ENCODE measurements at regions not wholly inside any gene's neighbourhood (a gene's known extent, or its start where the extent isn't known, plus 50 kb on each side); places are given as distances from the start of the nearest gene placed in this dataset.

- Histone ChIP-seq H3K4me3 (replicated peaks in 1 of 2; ENCODE audit: low read depth in 1 of 2, low read length in 2 of 2) (no peak overlapping the region), H2AFZ (ENCODE audit: low read depth, low read length, poor library complexity, severe bottlenecking) (peak overlapping the region; percentile 39), H3K9ac (ENCODE audit: low read length) (no peak overlapping the region), H3K79me2 (ENCODE audit: insufficient read depth, low read length) (no peaks in the 10 kb centered on the region), H3K4me1 (ENCODE audit: control insufficient read depth in 1 of 2, insufficient read depth in 2 of 2, low read length in 2 of 2) (peaks cover 3 to 10% of the 10 kb centered on the region in 2 experiments; a peak in 2 of 4 replicates), H3K4me2 (ENCODE audit: low read length) (peak overlapping the region; percentile 50), H3K9me2 (ENCODE audit: insufficient read depth) (no peaks in the 10 kb centered on the region), H3K9me3 (ENCODE audit: control insufficient read depth in 1 of 2, insufficient read depth in 1 of 2, low read depth in 1 of 2, low read length in 2 of 2) (no peaks in the 10 kb centered on the region), H4K20me1 (ENCODE audit: insufficient read depth) (no peaks in the 10 kb centered on the region), H3K36me3 (ENCODE audit: control insufficient read depth in 1 of 2, insufficient read depth in 2 of 2, low read length in 2 of 2) (no peaks in the 10 kb centered on the region), H3K27me3 (ENCODE audit: insufficient read depth, low read length) (no peaks in the 10 kb centered on the region), H3K27ac (ENCODE audit: low read depth, low read length) (no peak overlapping the region)
- ChIA-PET RAD21 (ENCODE audit: low non-redundant PET in 1 of 2, low total read pairs in 2 of 2, uncharacterized antibody in 2 of 2, unreplicated experiment in 2 of 2) (no interaction called here), CTCF (no interaction called here), POLR2A (no interaction called here)
- TF ChIP-seq ZFX (IDR thresholded peaks at IDR 0.05) (no peak), POLR2A (IDR thresholded peaks at IDR 0.05; ENCODE audit: borderline replicate concordance, extremely low read depth, insufficient read depth, insufficient read length) (no peak), POLR2AphosphoS5 (IDR thresholded peaks at IDR 0.05; ENCODE audit: low read depth, low read length) (no peak), MAX (IDR thresholded peaks at IDR 0.05) (no peak), FOSL1 (IDR thresholded peaks at IDR 0.05; ENCODE audit: low read depth) (peak; percentile 21; the same call in 1 of the 2 replicates), CEBPB (IDR thresholded peaks at IDR 0.05; ENCODE audit: low read depth) (no peak), JUND (IDR thresholded peaks at IDR 0.05) (0 out of 2 replicates have a peak, but pooled peaks have one; percentile 13), CBX3 (IDR thresholded peaks at IDR 0.05; ENCODE audit: low read depth) (no peak), ZBTB33 (IDR thresholded peaks at IDR 0.05; ENCODE audit: extremely low read depth, insufficient replicate concordance, low read length) (no peak), CTCF (IDR thresholded peaks at IDR 0.05 in 2 of 3, conservative IDR thresholded peaks at IDR 0.05 in 1 of 3; ENCODE audit: borderline replicate concordance in 1 of 3, insufficient read depth in 1 of 3, low read depth in 2 of 3, low read length in 2 of 3) (no peak), RAD21 (IDR thresholded peaks at IDR 0.05; ENCODE audit: low read depth) (no peak), ZNF274 (IDR thresholded peaks at IDR 0.05; ENCODE audit: low read depth, low read length) (no peak)
- peak; percentile 76 for ATAC-seq
- BruUV-seq (replicated peaks) = no TSS peak
- peak; percentile 18 for DNase-seq (ENCODE audit: low read depth, low spot score)
- intact Hi-C loops (cut with micrococcal nuclease) = no loop called here
Observed at GRCh38 chr2:194822657-194823056, 834.4 kb upstream of the SLC39A10 start.

Measured in HCT116 (cell line).